NCI-H1694 (cell line): ENCODE measurements at regions not wholly inside any gene's neighbourhood (a gene's known extent, or its start where the extent isn't known, plus 50 kb on each side); places are given as distances from the start of the nearest gene placed in this dataset.
"Not testable (repeated sequence)": the region's sequence is repeated elsewhere in the genome, so short reads cannot be mapped to it uniquely, and the experiment has no call there.

Source experiments
- DNase-seq: peaks from one replicate; lab custom pipeline; 2025; lab: John Stamatoyannopoulos, UW

DNA sequence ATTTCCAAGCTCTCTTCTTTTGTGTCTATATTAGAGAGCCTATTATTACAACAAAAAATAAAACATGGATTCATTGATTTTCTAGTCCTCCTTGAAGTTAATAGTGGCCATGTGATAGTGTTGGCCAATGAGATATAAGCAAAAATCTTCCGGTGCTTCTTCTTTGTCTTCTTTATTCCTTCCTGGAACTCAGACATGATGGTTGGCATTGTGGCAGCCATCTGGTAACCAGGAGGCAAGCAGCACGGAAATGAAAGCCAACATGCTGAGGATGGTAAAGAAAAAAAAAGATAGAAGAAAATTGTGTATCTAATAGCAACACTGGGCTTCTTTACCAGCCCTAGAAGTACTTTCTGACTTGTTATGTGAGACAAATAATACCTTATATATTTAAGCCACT, 50.8 kb upstream of the SEL1L start:
- no peak for DNase-seq

DNA sequence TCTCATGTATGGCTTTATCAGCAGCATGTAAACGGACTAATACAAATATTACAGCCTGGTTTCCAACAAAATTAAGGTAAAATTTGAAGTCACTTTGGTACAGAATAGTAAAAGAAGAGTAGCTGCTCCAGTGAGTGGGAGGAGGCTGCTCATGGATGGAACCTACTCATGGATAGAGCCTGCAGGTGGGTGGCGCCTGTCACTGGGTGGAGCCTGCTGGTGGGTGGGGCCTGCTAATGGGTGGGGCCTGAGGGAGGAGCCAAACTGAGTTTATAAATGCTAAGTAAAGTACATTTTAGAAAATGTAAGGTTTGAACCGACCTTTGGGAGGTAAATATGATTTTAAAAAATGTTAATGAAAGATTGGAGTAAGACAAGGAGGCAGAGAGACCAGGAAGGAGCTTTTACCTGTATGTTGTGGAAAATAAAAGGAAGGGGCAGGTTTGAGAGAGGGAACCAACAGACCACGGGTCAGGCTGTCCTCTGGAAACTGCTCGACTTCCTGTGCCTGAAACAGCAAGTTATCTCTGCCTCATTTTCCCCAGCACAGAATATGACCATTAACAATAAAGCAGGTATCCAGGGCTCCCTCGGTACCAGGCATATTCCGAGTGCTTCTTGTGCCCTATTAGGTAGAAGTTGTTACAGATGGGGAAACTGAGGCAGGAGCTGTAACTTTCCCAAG, 55.9 kb upstream of the SEL1L start:
- DNase-seq = no peak

DNA sequence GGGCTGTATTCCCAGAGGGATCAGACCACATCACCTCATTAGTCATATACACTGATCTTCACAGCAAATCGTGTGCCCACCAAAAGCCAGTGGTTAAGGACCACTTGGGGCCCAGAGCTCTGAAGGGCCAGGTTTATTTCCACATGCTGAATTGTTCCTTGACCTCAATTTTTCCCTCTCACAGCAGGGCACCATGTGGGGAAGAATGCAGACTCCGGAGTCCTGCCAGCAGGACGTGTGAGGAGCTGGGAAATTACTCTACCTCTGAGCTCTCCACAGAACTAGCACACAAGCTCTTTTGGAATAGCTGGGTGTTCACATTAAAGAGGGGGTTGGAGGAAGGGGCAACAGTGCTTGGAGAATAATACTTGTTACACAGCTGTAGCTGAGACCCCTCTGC, 57.6 kb upstream of the SEL1L start:
- no peak for DNase-seq

DNA sequence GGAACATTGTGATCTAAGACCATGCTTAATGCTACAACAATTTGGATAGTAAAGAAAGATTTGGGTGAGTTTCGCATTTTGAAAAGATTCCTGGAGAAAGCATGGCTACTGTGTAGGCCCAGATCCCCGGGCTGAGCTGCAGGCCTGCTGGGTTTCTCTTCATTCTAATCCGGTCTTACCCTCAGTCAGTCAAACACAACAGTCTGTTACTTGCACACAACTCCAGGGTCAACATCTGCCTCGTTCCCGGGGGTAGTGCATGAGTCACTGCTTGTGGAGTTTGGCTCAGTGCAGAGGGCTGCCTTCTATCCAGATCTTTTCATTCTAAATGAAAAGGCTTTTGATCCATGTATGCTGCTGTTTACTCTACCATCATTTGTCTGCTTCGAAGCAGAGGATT, 60.4 kb upstream of the SEL1L start:
- DNase-seq = peak; percentile 87

DNA sequence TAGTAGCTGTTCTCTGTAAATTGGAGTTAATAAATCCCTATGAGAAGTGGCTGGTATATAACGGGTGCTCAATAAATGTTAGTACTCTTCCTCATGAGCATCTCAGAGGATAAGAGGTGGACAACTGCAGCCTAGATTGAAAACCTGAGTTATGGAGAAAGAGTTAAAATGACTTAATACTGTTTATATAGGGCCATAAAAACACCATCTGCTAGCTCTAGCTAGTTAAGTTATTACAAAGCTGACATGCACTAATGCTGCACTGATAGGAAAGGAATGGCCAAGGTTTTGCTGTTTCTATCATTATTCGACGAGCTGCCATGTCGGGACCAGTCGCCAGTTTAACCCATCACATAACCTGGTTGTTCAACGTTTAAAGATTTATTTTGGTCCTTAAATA, 72.0 kb upstream of the SEL1L start:
- DNase-seq = peak; percentile 81

DNA sequence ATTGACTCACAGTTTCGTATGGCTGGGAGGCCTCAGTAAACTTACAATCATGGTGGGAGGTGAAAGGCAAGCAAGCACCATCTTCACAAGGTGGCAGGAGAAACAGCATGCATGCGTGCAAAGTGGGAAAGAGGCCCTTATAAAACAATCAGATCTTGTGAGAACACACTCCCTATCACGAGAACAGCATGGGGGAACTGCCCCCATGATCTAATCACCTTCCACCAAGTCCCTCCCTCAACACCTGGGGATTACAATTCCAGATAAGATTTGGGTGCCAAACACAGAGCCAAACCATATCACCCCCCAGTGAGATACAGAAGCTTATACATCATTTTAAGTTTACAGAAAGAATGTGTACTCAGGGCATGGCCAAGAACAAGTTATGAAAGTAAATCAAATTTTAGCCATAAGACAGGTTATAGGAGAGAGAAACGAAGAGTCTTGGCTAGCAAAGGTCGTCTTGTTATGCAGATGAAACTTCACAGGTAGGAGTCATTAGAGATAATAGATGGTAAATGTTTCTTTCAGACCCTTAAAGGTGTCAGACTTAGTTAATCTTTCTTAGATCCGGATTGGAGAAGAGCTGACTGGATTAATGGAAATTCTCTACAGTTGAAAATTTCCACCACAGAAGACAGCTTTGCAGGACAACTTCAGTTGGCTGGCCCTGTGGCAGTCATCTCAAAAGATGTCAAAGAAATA, 79.8 kb upstream of the SEL1L start:
- no peak for DNase-seq

DNA sequence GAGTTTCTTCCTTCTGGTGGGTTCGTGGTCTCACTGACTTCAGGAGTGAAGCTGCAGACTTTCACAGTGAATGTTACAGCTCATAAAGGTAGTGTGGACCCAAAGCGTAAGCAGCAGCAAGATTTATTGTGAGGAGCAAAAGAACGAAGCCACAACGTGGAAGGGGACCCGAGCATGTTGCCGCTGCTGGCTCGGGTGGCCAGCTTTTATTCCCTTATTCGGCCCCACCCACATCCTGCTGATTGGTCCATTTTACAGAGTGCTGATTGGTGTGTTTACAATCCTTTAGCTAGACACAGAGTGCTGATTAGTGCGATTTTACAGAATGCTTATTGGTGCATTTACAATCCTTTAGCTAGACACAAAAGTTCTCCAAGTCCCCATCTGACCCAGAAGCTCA, 80.6 kb upstream of the SEL1L start:
- not testable (repeated sequence) for DNase-seq

DNA sequence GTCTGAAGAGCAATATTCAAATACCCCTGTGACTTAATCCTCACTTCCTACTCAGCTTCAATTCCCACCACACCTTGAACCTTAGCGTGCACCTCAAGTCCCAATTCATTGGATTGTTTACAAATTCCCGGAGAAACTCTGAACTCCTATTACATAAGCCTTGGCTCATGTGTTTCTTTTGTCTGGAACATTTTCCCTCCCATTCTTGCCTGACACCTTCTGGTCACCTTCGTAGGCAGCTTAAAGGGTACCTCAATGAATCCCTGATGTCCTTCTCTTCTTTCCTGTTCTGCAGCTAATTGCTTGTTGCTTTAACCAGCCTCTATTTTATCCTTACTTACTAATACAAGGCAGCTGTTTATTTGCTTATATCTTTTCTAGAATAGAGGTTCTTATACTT, 85.0 kb upstream of the SEL1L start:
- no peak for DNase-seq

DNA sequence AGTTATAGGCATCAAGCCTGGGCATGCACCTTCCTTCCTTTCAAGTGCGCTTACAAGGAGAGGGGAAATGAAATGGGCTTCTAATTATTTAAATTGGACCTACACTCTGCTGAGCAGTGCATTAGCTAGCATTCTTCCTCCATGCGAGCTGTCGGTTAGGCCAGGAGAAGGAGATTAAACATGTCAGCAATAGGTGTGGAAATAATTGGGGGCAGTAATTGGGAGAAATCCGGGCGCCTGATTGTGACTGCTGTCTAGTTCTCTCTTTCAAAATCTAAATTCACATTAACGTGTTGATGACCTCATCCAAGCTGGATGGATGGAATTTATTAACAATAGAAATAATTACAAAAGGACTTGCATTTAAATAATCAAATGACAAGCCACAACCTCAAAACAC, 86.2 kb upstream of the SEL1L start:
- no peak for DNase-seq

DNA sequence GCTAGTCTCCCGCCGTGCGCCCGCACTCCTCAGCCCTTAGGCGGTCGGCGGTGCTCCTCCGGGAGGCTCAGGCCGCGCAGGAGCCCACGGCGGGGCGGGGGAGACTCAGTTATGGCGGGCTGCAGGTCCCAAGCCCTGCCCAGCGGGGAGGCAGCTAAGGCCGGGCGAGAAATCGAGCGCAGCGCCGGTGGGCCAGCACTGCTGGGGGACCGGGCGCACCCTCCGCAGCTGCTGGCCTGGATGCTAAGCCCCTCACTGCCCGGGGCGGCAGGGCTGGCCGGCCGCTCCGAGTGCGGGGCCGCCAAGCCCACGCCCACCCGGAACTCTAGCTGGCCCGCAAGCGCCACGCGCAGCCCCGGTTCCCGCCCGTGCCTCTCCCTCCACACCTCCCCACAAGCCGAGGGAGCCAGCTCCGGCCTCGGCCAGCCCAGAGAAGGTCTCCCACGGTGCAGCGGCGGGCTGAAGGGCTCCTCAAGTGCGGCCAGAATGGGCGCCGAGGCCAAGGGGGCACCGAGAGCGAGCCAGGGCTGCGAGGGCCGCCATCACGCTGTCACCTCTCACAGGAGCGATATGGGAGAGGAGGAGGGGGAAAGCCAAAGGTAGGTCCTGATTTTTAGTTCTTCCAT, 90.2 kb upstream of the SEL1L start:
- not testable (repeated sequence) for DNase-seq

DNA sequence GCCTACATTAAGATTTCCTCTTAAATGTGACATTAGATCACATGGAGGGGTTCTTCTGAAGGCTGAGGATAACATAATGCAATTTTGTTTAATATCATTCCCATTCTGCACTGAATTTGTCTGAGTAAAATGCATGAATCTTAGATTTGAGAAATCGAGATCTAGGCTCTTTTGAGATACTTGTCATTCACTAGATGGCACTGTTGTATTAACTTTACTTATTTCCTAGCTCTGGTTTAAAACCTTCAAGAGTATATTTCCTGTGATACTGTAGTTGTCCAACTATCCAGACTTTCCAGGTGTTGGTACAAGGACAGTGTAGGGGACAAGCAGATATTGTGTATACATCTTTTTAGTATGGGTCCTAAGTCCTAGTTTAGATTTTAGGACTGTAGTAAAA, 91.7 kb upstream of the SEL1L start:
- peak; percentile 89 for DNase-seq

DNA sequence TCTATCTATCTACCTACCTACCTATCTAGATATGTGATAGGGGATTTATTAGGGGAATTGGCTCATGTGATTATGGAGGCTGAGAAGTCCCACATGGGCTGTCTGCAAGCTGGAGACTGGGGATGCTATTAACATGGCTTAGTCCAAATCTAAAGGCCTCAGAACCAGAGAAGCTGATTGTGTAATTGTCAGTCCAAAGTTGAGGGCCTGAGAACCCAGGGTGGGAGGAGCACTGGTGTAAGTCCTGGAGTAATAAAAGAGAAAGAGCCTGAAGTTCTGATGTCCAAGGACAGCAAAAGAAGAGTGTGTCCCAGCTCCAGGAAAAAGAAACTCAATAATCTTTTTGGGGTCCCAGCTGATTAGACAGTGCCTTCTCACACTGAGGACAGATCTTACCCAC, 98.5 kb upstream of the SEL1L start:
- DNase-seq = no peak

DNA sequence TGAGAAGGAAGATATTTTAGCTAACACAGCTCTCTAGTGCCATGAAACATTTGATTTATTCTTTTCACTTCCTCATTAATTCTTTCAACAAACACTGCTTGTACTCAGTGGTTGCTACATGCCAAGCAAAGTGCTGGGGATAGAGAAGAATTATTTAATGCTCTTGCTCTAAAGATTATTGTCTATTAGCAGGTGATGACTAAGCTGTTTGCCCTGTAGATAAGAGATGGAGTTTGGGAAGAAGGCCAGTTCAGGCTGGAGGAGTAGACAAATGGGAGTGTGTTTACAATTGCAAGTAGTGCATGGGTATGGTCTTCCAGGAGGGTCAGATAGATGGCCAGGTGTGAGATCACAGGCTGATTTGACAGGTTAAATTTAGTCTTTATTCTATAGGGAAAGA, 99.8 kb upstream of the SEL1L start:
- no peak for DNase-seq

DNA sequence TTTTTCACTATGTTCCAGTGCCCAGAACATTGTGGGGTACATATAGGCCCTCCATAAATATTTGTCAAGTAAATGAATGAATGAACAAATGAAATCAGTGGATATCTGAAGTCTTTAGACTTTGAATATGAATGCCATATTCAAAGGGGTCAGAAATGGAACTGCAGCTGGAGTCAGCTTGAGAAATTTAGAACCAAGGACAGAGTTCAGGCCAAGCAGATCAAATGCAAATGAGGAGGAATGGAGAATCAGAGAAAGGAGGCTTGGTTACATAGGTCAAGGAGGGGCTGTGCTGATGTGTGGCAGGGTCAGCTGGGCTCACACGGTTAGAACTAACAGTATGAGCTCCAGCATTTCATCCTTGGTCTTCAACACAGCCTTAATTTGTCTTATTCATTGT, 104.0 kb upstream of the SEL1L start:
- DNase-seq = no peak

DNA sequence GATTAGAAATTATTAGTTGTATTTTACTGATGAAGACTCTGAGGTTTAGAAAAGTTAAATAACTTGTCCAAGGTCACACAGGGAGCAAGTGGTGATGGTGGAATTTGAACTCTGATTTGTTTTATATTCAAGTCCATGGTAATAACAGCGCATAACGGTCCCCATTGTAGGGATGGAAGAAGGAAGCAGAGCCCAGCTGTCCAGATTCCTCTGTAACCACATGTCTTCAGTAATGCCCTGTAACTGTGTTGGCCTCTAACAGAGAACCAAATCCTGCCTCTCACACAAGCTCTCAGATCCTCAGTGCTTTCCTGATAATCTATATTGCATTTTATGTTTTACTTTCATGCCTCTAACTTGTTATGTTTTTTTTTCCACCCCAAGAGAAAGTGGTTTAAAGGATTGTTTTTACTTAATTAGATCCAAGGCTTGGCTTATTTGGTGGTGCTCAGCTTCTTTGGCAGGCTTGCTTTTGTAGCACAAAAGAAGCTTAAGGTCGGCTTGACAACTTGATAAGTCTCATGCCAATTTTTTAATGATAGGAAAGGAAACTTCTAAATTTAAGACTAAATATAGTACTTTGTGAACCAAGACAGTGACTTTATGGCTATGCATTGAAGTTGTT, 105.1 kb upstream of the SEL1L start:
- no peak for DNase-seq

DNA sequence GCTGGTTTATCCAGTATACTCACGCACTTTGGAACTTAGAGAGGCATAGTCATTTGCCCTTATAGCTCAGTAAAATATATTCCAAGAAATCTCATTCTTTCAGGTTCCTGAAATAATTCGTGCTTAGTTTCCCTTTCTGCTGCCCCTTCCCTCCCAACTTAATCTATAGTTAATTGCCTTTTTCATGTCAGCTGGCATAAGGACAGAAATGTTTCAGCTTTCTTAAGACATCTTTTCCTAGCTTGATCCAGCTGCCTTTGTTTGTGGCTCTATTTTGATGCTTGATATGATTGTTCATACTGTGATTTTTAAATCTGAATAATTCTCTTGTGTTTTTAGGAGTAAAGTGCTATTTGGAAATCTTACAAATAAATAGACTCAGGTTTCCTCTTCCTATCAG, 120.0 kb upstream of the SEL1L start:
- DNase-seq = no peak

DNA sequence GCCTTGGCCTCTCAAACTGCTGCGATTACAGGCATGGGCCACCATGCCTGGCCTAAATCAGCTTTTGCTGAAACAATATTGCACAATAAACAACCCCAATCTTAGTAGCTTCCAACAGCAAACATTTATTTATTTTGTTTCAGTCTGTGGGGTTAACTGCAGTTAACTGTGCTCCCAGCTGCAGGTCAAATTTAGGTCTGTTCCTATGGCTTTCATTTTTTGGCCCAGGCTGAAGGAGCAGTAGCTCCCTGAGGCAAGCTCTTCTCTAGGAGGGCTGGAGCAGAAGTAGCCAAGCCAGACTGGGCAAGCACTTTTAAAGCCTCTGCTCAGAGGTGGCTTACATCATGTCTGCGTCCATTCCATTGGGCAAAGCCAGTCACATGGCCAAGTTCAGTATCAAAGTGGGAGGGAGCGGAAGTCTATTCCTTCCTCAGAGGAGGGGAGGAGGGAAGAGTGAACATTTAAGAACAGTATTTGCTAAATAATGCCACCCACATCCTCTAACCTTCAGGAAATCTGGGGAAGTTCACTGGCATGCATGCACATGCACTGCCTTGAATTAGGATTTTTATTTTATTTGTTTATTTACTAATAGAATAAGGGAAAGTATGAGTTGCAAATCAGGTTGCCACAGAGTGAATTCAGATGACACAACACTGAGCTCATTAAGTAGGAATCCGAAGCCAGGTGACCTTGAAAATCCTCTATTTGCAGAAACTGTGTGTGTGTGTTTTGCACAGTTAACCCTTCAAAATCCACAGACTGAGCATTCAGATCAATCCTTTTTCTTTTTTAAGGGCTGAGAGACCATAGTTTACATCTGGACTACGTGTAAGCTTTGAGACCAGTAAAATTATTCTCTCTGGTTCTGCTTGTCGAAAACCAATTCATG, 122.0 kb upstream of the SEL1L start:
- no peak for DNase-seq

DNA sequence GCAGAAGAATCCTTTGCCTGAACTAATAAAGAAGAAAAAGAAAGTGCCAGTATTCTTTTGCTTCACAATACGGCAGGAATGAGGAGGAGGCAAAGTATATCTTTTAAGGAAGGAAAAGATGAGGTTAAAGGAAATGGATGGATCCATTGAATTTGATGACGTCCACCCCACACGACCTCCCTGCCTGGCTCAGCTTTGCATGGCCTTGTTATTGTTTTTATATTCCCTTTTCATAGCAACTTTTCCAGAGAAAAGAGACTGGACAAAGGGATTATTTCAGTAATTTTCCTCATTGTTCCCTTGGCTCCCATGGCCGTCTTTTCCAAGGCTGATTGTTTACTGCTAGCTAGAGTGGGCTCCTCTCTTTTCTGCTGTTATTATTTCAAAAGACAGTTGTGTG, 123.2 kb upstream of the SEL1L start:
- no peak for DNase-seq

DNA sequence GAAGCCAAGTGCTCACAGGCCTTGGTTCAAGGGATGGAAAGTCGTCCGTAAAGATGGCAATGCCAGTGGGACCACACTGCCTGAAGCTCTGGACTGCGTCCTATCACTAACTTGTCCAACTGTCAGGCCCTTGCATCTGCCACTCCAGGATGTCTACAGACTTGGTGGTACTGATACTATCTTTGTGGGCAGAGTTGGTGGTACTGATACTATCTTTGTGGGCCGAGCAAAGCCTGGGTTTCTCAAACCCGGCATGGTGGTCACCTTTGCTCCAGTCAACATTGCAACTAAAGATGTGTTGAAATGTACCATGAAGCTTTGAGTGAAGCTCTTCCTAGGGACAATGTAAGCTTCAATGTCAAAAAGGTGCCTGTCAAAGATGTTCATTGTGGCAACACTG, 128.4 kb upstream of the SEL1L start:
- no peak for DNase-seq

DNA sequence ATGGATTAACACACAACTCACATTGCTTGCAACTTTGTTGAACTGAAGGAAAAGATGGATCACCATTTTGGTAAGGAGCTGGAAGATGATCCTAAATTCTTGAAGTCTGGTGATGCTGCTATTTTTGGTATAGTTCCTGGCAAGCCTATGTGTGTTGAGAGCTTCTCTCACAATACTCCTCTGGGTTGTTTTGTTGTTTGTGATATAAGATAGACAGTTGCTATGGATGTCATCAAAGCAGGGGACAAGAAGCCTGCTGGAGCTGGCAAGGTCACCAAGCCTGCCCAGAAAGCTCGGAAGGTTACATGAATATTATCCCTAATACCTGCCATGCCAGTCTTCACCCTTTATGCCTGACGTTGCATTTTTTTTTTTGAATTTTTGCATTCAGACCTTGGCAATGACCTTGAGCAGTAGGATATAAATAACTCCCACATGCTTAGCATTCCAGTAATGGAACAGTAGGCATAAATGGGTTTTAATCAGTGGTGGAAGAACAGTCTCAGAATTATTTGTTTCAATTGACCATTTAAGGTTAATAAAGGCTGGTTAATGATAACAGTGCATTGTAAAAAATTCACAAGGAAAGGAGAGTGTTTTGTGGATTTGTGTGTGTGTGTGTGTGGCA, 129.0 kb upstream of the SEL1L start:
- DNase-seq = no peak

DNA sequence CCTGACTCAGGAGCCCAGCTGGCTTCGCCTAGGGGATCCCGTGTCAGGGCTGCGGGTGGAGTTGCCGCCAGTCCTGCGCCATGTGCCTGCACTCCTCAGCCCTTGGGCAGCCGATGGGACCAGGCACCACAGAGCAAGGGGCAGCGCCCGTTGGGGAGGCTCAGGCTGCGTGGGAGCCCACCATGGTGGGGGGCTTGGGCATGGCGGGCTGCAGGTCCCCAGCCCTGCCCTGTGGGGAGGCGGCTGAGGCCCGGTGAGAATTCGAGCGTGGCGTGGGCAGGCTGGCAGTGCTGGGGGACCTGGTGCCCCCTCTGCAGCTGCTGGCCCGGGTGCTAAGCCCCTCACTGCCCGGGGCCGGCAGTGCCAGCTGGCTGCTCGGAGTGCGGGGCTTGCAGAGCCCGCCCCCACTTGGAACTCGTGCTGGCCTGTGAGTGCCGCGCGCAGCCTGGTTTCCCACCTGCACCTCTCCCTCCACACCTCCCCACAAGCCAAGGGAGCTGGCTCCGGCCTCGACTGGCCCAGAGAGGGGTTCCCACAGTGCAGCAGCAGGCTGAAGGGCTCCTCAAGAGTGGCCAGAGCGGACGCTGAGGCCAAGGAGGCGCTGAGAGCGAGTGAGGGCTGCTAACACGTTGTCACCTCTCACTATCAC, 135.1 kb upstream of the SEL1L start:
- no peak for DNase-seq
